A673 (cell line): ENCODE measurements at regions not wholly inside any gene's neighbourhood (a gene's known extent, or its start where the extent isn't known, plus 50 kb on each side); places are given as distances from the start of the nearest gene placed in this dataset.

Experiments used
- CTCF ChIP-seq: fragments of 300-800, 200-600 bp; sonication (generic); conservative IDR thresholded peaks from 2 replicates; pipeline ENCODE4 v1.5.1; 2017; ENCODE audit warnings: low read depth, mild to moderate bottlenecking, antibody characterized with exemption, low read length, moderate library complexity, mixed read lengths
- EZH2 ChIP-seq: fragments of 200-600 bp; sonication (generic); IDR thresholded peaks from 2 replicates; pipeline ENCODE4 v1.6.1; 2017; ENCODE audit warnings: borderline replicate concordance, low read depth, mild to moderate bottlenecking, mixed read lengths, antibody characterized with exemption, low read length; ENCODE audit not compliant: poor library complexity, severe bottlenecking

DNA sequence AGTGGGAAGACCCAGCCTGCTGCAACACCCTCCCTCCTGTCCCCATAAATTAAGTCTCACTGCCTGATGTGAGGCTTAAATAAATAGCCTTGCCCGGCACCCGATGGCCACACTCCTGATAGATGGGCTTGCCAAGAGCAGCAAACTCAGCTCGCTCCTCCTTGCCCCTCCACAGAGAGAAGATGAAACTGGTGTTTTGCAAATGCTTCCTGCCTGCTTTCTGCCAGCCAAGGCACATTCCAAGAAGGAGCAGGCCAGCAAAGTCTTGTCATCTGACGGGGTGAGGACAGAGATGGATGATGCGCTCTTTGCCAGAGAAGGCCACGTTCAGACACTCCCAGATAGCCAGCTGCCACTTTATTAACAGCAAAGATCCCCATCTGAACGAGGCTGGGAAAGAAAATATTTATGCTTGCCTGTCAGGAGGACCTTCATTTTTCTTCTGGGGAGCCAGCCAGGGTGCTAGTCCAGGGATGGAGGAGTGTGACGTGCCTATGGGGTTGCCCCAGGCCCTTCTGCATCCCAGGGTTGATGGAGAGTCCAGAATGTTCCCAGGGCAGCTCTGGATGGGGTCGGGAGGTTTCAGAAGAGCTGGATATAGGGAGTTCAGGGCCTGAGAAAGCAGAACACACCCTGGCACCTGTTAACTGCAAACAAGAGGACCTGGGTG lies 265.4 kb downstream of the FOXD2 start:
- TF ChIP-seq CTCF (no peak), EZH2 (no peak)
